ENCODE measurements at regions not wholly inside any gene's neighbourhood (a gene's known extent, or its start where the extent isn't known, plus 50 kb on each side); places are given as distances from the start of the nearest gene placed in this dataset.

GRCh38 chr3:59526999-59527398 is 477.2 kb upstream of the CFAP20DC start:
- TF ChIP-seq CTCF (IDR thresholded peaks at IDR 0.05) (no peak), POLR2A (IDR thresholded peaks at IDR 0.05) (no peak)

Measured in heart left ventricle (tissue), 13 donors.